ENCODE measurements at regions not wholly inside any gene's neighbourhood (a gene's known extent, or its start where the extent isn't known, plus 50 kb on each side); places are given as distances from the start of the nearest gene placed in this dataset.

DNA sequence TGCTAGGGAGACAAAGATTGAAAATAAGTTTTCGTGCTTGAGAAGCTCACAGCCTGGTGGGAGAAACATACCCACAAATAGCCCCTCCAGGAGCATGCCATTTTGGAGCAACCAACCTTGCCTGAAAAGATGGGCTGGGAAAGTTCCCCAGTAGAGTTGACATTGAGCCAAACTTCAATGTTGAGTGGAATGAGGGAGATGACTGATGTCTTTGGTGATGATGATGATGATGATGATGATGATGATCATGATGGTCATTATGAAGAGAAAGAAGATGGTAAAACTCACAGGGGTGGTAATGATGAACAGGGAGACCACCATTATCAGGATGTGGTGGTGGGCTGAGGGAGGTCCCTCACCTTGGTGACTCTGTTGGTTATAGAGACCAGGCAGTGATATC lies 50.1 kb upstream of the ADRA1D start:
- TF ChIP-seq, protein P1, sequence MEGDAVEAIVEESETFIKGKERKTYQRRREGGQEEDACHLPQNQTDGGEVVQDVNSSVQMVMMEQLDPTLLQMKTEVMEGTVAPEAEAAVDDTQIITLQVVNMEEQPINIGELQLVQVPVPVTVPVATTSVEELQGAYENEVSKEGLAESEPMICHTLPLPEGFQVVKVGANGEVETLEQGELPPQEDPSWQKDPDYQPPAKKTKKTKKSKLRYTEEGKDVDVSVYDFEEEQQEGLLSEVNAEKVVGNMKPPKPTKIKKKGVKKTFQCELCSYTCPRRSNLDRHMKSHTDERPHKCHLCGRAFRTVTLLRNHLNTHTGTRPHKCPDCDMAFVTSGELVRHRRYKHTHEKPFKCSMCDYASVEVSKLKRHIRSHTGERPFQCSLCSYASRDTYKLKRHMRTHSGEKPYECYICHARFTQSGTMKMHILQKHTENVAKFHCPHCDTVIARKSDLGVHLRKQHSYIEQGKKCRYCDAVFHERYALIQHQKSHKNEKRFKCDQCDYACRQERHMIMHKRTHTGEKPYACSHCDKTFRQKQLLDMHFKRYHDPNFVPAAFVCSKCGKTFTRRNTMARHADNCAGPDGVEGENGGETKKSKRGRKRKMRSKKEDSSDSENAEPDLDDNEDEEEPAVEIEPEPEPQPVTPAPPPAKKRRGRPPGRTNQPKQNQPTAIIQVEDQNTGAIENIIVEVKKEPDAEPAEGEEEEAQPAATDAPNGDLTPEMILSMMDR (IDR thresholded peaks at IDR 0.05), result no peak
- TF ChIP-seq POLR2A (IDR thresholded peaks at IDR 0.05), result no peak
